SK-N-MC (cell line): ENCODE measurements at regions not wholly inside any gene's neighbourhood (a gene's known extent, or its start where the extent isn't known, plus 50 kb on each side); places are given as distances from the start of the nearest gene placed in this dataset.
"Not testable (repeated sequence)": the region's sequence is repeated elsewhere in the genome, so short reads cannot be mapped to it uniquely, and the experiment has no call there.

ENCODE experiments used
- DNase-seq: peaks from one replicate; pipeline ENCODE4 v3.0.0-alpha.2; 2011; ENCODE audit warnings: low read depth, low spot score
- H3K27ac ChIP-seq: fragments of 200-600 bp; sonication (generic); 2 replicates; pipeline ENCODE4 v1.5.1; 2016; ENCODE audit warnings: mixed run types
- H3K36me3 ChIP-seq: fragments of 200-600 bp; sonication (generic); 2 replicates; pipeline ENCODE4 v1.6.1; 2017; ENCODE audit warnings: antibody characterized with exemption, low read length, mixed read lengths; ENCODE audit not compliant: insufficient read depth
- H3K4me3 ChIP-seq: fragments of 200-600 bp; sonication (generic); 2 replicates; pipeline ENCODE4 v1.5.1; 2016
- H3K9ac ChIP-seq: fragments of 200-600 bp; sonication (generic); 2 replicates; pipeline ENCODE4 v1.8.0; 2017; ENCODE audit warnings: mixed run types, mixed read lengths; ENCODE audit not compliant: insufficient read length
- H3K9me3 ChIP-seq: fragments of 200-600 bp; sonication (generic); 2 replicates; pipeline ENCODE4 v1.6.1; 2017; ENCODE audit warnings: low read depth, mild to moderate bottlenecking, antibody characterized with exemption, low read length, moderate library complexity, mixed read lengths
- EZH2 ChIP-seq: fragments of 200-600 bp; sonication (generic); IDR thresholded peaks from one replicate; pipeline ENCODE4 v1.6.1; 2017; ENCODE audit warnings: antibody characterized with exemption
- FOXP2 ChIP-seq: optimal IDR thresholded peaks from 2 replicates; pipeline ENCODE3; 2011; ENCODE audit warnings: mild to moderate bottlenecking, moderate library complexity; ENCODE audit not compliant: insufficient read depth; ENCODE audit errors: extremely low read length, control extremely low read depth
- POLR2AphosphoS5 ChIP-seq: IDR thresholded peaks from 2 replicates; pipeline ENCODE4 v1.6.1; 2012; ENCODE audit warnings: mild to moderate bottlenecking, low read depth, low read length, borderline replicate concordance

GRCh38 chr2:194465641-194466040, 1191.4 kb upstream of the SLC39A10 start:
- H3K9me3 ChIP-seq, result no peaks in the 10 kb centered on the region
- H3K9ac ChIP-seq, result no peak overlapping the region
- no peak overlapping the region for H3K27ac ChIP-seq
- H3K36me3 ChIP-seq, result no peaks in the 10 kb centered on the region
- no peak for TF ChIP-seq POLR2AphosphoS5
- TF ChIP-seq FOXP2, result no peak
- no peak for TF ChIP-seq EZH2
- no peak for DNase-seq
- no peak overlapping the region for H3K4me3 ChIP-seq

DNA sequence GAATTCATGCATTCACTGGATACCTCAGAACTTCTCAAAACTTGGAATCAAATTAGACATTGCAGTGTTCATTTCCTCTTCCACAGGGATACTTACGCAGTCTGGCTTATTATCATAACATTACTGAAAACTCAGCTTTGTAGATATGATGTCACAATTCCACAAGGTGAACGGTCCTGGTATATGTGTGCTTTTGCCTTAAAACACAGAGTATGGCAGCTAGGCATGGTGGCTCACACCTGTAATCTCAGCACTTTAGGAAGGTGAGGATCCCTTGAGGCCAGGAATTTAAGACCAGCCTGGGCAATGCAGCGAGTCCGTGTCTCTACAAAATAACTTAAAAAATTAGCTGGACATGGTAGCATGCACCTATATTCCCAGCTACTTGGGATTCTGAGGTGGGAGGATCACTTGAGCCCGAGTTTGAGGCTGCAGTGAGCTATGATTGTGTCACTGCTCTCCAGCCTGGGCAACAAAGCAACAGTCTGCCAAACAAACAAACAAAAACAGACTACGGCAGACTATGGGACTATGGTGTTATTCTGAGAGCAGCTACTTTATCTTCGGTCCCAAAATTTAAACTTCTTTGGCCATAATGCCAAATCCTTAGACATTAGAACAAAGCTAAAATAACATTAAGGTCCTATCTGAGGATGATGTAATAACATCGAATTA, 1191.9 kb upstream of the SLC39A10 start:
- H3K4me3 ChIP-seq, result no peak overlapping the region
- H3K9ac ChIP-seq, result no peak overlapping the region
- H3K36me3 ChIP-seq, result no peaks in the 10 kb centered on the region
- DNase-seq, result no peak
- TF ChIP-seq FOXP2 (no peak), EZH2 (no peak), POLR2AphosphoS5 (no peak)
- no peak overlapping the region for H3K27ac ChIP-seq
- no peaks in the 10 kb centered on the region for H3K9me3 ChIP-seq

DNA sequence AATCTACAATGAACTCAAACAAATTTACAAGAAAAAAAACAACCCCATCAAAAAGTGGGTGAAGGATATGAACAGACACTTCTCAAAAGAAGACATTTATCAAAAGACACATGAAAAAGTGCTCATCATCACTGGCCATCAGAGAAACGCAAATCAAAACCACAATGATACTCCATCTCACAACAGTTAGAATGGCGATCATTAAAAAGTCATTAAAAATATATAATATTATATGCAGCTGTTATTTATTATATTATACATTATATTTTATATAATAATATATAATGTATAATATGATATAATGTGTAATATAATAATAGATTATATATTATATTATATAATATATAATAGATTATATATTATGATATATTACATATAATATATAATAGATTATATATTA, 1194.1 kb upstream of the SLC39A10 start:
- not testable (repeated sequence) for H3K9ac ChIP-seq, H3K27ac ChIP-seq, H3K9me3 ChIP-seq, H3K4me3 ChIP-seq, DNase-seq, H3K36me3 ChIP-seq

- TF ChIP-seq EZH2 (no peak), POLR2AphosphoS5 (no peak), FOXP2 (no peak)
- no peak for DNase-seq
Observed at GRCh38 chr2:194455358-194455757, 1201.7 kb upstream of the SLC39A10 start.

GRCh38 chr2:194452504-194452903, 1204.5 kb upstream of the SLC39A10 start:
- H3K9me3 ChIP-seq, result no peaks in the 10 kb centered on the region
- no peak overlapping the region for H3K4me3 ChIP-seq
- no peak for TF ChIP-seq EZH2
- no peak for TF ChIP-seq POLR2AphosphoS5
- no peak for TF ChIP-seq FOXP2

More at GRCh38 chr2:194455358-194455757, 1201.7 kb upstream of the SLC39A10 start:
- no peak overlapping the region for H3K4me3 ChIP-seq
- H3K27ac ChIP-seq, result no peak overlapping the region
- no peak overlapping the region for H3K9ac ChIP-seq
- no peaks in the 10 kb centered on the region for H3K36me3 ChIP-seq
- H3K9me3 ChIP-seq, result no peaks in the 10 kb centered on the region

DNA sequence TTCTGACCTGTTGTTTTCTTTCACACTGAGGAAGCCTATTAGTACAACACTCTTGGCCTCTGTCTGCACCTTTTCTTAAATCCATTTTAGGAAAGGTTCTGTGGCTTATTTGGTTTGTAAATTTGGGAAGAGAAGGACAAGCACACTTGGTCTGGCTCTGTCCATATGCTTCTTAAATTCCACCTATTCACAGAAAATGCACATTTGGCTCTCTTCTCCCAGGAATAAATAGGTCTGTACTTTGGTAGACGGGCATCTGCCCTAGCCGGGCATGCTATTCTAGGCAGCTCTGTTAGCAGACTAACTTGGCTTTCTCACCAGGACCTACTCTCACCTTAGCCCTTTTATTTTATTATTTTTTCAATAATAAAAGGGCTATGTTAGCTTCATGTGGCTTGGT, 1211.8 kb upstream of the SLC39A10 start:
- Histone ChIP-seq H3K4me3 (no peak overlapping the region), H3K9me3 (no peaks in the 10 kb centered on the region), H3K9ac (no peak overlapping the region), H3K36me3 (no peaks in the 10 kb centered on the region), H3K27ac (no peak overlapping the region)
- no peak for DNase-seq
- TF ChIP-seq FOXP2 (no peak), EZH2 (no peak), POLR2AphosphoS5 (no peak)

More at GRCh38 chr2:194452504-194452903, 1204.5 kb upstream of the SLC39A10 start:
- DNase-seq, result no peak
- Histone ChIP-seq H3K27ac (no peak overlapping the region), H3K36me3 (no peaks in the 10 kb centered on the region), H3K9ac (no peak overlapping the region)

DNA sequence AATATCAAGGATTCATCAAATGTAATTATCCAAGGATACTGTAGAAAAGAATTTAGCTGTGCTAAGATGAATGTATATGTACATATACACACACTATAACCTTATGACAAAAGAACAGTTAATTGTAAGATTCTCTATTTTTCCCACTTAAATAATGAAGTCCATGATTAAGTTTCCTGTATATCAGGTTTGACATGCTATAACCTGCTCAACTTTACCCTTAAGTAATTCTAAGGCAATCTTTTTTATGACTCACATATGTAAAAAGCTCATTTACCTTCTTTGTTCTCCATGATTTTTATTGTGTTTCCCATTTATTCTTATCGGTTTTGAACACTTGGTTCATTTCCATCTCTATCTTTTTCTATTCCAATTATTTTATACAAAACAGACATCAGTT, 1213.1 kb upstream of the SLC39A10 start:
- no peaks in the 10 kb centered on the region for H3K36me3 ChIP-seq
- TF ChIP-seq POLR2AphosphoS5 (no peak), FOXP2 (no peak), EZH2 (no peak)
- no peak overlapping the region for H3K9ac ChIP-seq
- DNase-seq, result no peak
- H3K27ac ChIP-seq, result no peak overlapping the region
- H3K4me3 ChIP-seq, result no peak overlapping the region
- H3K9me3 ChIP-seq, result no peaks in the 10 kb centered on the region

DNA sequence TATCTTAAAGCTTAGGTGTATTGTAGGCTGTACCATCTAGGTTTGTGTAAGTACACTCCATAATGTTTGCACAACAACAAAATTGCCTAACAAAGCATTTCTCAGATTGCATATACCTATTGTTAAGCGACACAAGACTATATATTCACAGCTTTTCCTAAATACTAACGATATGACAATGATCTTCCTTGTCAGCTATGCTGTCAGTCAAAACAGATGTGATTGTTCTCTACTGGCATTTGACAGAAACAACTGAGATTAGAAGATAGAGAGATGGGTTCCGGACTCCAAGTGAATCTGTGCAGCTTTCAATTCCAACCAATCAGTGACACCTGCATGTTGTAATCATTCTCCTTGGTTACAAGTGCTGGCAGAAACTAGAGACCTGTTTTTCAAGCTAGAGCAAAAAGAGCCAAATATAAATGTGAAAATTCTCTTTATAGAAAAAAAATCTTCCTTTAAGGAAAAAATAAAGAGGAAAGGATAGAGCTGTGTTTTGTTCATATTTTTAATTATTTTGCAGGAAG, 1232.3 kb upstream of the SLC39A10 start:
- Histone ChIP-seq H3K9ac (no peak overlapping the region), H3K9me3 (no peaks in the 10 kb centered on the region), H3K4me3 (no peak overlapping the region), H3K36me3 (no peaks in the 10 kb centered on the region), H3K27ac (no peak overlapping the region)
- DNase-seq, result no peak
- no peak for TF ChIP-seq EZH2
- TF ChIP-seq FOXP2, result no peak
- TF ChIP-seq POLR2AphosphoS5, result no peak

DNA sequence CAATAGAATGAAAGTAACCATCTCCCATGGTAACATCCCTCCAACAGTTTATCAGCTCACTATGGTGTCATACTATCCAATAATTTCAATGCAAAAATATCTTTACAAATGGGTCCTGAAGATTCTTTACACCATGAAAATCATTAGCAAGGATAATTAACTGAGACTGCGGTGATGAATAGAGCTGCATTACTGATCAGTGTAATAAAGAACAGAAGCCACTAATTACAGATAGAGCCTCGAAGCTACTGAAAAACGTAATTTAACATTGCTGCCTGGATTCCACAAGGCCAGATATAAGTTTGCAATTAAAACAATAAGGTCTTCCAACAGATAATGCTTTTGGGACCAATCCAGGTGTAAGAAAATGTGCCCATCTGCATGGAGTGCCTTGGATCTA, 1245.8 kb upstream of the SLC39A10 start:
- H3K36me3 ChIP-seq, result no peaks in the 10 kb centered on the region
- TF ChIP-seq FOXP2, result no peak
- no peak for TF ChIP-seq POLR2AphosphoS5
- no peak for TF ChIP-seq EZH2
- DNase-seq, result no peak
- no peak overlapping the region for H3K4me3 ChIP-seq
- H3K27ac ChIP-seq, result no peak overlapping the region
- no peaks in the 10 kb centered on the region for H3K9me3 ChIP-seq
- H3K9ac ChIP-seq, result no peak overlapping the region

DNA sequence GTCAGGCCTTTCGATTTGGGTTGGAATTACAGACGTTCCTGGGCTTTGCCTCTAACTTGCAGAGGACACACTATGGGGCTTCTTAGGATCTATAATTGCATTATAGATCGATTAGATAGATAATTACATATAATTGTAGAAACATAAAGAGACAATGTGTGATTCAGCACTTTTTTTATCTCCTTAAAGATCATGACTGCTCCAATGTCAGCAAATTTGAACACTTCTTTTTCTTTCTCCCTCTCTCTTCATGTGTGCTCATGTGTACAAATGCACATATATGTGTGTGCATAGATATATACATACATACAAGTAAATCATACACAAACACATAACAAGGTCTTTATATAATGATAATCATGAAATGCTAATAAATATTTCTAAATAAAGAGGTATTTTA, 1261.2 kb upstream of the SLC39A10 start:
- no peak for DNase-seq
- no peak overlapping the region for H3K27ac ChIP-seq
- no peaks in the 10 kb centered on the region for H3K36me3 ChIP-seq
- TF ChIP-seq POLR2AphosphoS5 (no peak), FOXP2 (no peak), EZH2 (no peak)
- H3K9ac ChIP-seq, result no peak overlapping the region
- no peak overlapping the region for H3K4me3 ChIP-seq
- no peaks in the 10 kb centered on the region for H3K9me3 ChIP-seq
